Left ventricle myocardium inferior (tissue), 1 donor: ENCODE measurements at regions not wholly inside any gene's neighbourhood (a gene's known extent, or its start where the extent isn't known, plus 50 kb on each side); places are given as distances from the start of the nearest gene placed in this dataset.

Experiments used
- DNase-seq: peaks from one replicate; pipeline ENCODE4 v3.0.0-alpha.2; 2020
- H3K27ac ChIP-seq: fragments of 200-600 bp; replicated peaks from 2 replicates; pipeline ENCODE4 v1.8.0; 2021
- H3K27me3 ChIP-seq: fragments of 200-600 bp; 2 replicates; pipeline ENCODE4 v1.8.0; 2021; ENCODE audit warnings: low read depth
- H3K36me3 ChIP-seq: fragments of 200-600 bp; 2 replicates; pipeline ENCODE4 v1.8.0; 2021
- H3K4me1 ChIP-seq: fragments of 200-600 bp; 2 replicates; pipeline ENCODE4 v1.8.0; 2021
- H3K4me3 ChIP-seq: fragments of 200-600 bp; 2 replicates; pipeline ENCODE4 v1.8.0; 2021; ENCODE audit warnings: mild to moderate bottlenecking, moderate library complexity
- H3K9me3 ChIP-seq: fragments of 200-600 bp; replicated peaks from 2 replicates; pipeline ENCODE4 v1.8.0; 2021
- CTCF ChIP-seq: fragments of 200-600 bp; IDR thresholded peaks from 2 replicates; pipeline ENCODE4 v1.8.0; 2021; ENCODE audit warnings: antibody characterized with exemption, mild to moderate bottlenecking, borderline replicate concordance
- intact Hi-C: fragments of 100-400 bp; cut with micrococcal nuclease; formaldehyde crosslinking; loops from one replicate; pipeline ENCODE4 v1.11.0; 2022
- donor health status: DM: no; HTN: yes; CAD: no; lungs with severe emphysema.

GRCh38 chr22:49087716-49088601 lies 739.7 kb downstream of the BRD1 start:
- Histone ChIP-seq H3K9me3 (no peaks in the 10 kb centered on the region), H3K27ac (no peak overlapping the region), H3K27me3 (peaks cover 93% of the 10 kb centered on the region), H3K4me3 (no peak overlapping the region), H3K4me1 (no peaks in the 10 kb centered on the region), H3K36me3 (no peaks in the 10 kb centered on the region)
- TF ChIP-seq CTCF: no peak
- DNase-seq: no peak
- intact Hi-C loops: no loop called here

GRCh38 chr22:49087198-49087597 lies 740.5 kb downstream of the BRD1 start:
- Histone ChIP-seq H3K27me3 (peaks cover 90% of the 10 kb centered on the region), H3K27ac (no peak overlapping the region), H3K36me3 (no peaks in the 10 kb centered on the region), H3K4me1 (no peaks in the 10 kb centered on the region), H3K4me3 (no peak overlapping the region), H3K9me3 (no peaks in the 10 kb centered on the region)
- TF ChIP-seq CTCF: no peak
- intact Hi-C loops: no loop called here
- no peak for DNase-seq

- Histone ChIP-seq H3K27ac (no peak overlapping the region), H3K27me3 (peaks cover 89% of the 10 kb centered on the region), H3K4me1 (no peaks in the 10 kb centered on the region), H3K4me3 (no peak overlapping the region), H3K9me3 (no peaks in the 10 kb centered on the region), H3K36me3 (no peaks in the 10 kb centered on the region)
- intact Hi-C loops: no loop called here
- DNase-seq: no peak
- TF ChIP-seq CTCF: no peak
Measured at GRCh38 chr22:49086606-49087157, 741.0 kb downstream of the BRD1 start.

GRCh38 chr22:49086181-49086580 lies 741.5 kb downstream of the BRD1 start:
- Histone ChIP-seq H3K4me3 (no peak overlapping the region), H3K36me3 (no peaks in the 10 kb centered on the region), H3K4me1 (no peaks in the 10 kb centered on the region), H3K27me3 (peaks cover 89% of the 10 kb centered on the region), H3K9me3 (no peaks in the 10 kb centered on the region), H3K27ac (no peak overlapping the region)
- TF ChIP-seq CTCF: no peak
- intact Hi-C loops: no loop called here
- DNase-seq: no peak

- intact Hi-C loops: no loop called here
- Histone ChIP-seq H3K4me1 (no peaks in the 10 kb centered on the region), H3K4me3 (no peak overlapping the region), H3K27ac (no peak overlapping the region), H3K27me3 (peaks cover 89% of the 10 kb centered on the region), H3K9me3 (no peaks in the 10 kb centered on the region), H3K36me3 (no peaks in the 10 kb centered on the region)
- DNase-seq: no peak
- no peak for TF ChIP-seq CTCF
Measured at GRCh38 chr22:49084206-49084605, 743.5 kb downstream of the BRD1 start.
